Sigmoid colon (tissue), 4 donors: ENCODE measurements at regions not wholly inside any gene's neighbourhood (a gene's known extent, or its start where the extent isn't known, plus 50 kb on each side); places are given as distances from the start of the nearest gene placed in this dataset.

ENCODE experiments used
- CTCF ChIP-seq, 4 experiments: fragments of 450-650 bp in 3 of 4; fragments of 200-600 bp in 1 of 4; IDR thresholded peaks; one replicate each; pipeline ENCODE4 v1.5.1; 2016 to 2019; ENCODE audit warnings: antibody characterized with exemption in 4 of 4, mild to moderate bottlenecking in 3 of 4, moderate library complexity in 2 of 4
- EP300 ChIP-seq, 4 donors: sonication (generic); formaldehyde crosslinking; IDR thresholded peaks; one replicate each; pipeline ENCODE4 v1.6.1; 2017; ENCODE audit warnings: antibody characterized with exemption in 4 of 4
- POLR2A ChIP-seq, 2 donors: fragments of 450-650 bp; IDR thresholded peaks; one replicate each; pipeline ENCODE4 v1.6.1; 2016; ENCODE audit warnings: antibody characterized with exemption in 2 of 2, mild to moderate bottlenecking in 2 of 2, moderate library complexity in 2 of 2

GRCh38 chr2:226118471-226119429 lies 680.9 kb downstream of the IRS1 start:
- TF ChIP-seq CTCF (IDR thresholded peaks at IDR 0.05) (no peak), POLR2A (IDR thresholded peaks at IDR 0.05) (no peak), EP300 (IDR thresholded peaks at IDR 0.05) (peak in 1 of 4 donors; percentile 27)
